HEK293T (cell line): ENCODE measurements at regions not wholly inside any gene's neighbourhood (a gene's known extent, or its start where the extent isn't known, plus 50 kb on each side); places are given as distances from the start of the nearest gene placed in this dataset.
"Not testable (repeated sequence)": the region's sequence is repeated elsewhere in the genome, so short reads cannot be mapped to it uniquely, and the experiment has no call there.

Experiments
- BHLHE40 ChIP-seq: fragments of 450-650 bp; IDR thresholded peaks from 2 replicates; pipeline ENCODE4 v1.6.1; 2016; ENCODE audit warnings: mild to moderate bottlenecking, moderate library complexity, borderline replicate concordance
- CTBP1 ChIP-seq: fragments of 450-650 bp; IDR thresholded peaks from 2 replicates; pipeline ENCODE4 v1.6.1; 2016; ENCODE audit warnings: borderline replicate concordance
- ELF4 ChIP-seq: fragments of 450-650 bp; IDR thresholded peaks from 2 replicates; pipeline ENCODE4 v1.6.1; 2017; ENCODE audit warnings: antibody characterized with exemption
- FOXA1 ChIP-seq: fragments of 450-650 bp; IDR thresholded peaks from 2 replicates; pipeline ENCODE4 v1.6.1; 2016; ENCODE audit warnings: mild to moderate bottlenecking
- FOXK2 ChIP-seq: fragments of 450-650 bp; IDR thresholded peaks from 2 replicates; pipeline ENCODE4 v1.6.1; 2016; ENCODE audit warnings: mild to moderate bottlenecking
- FOXM1 ChIP-seq: fragments of 450-650 bp; IDR thresholded peaks from 2 replicates; pipeline ENCODE4 v1.6.1; 2017; ENCODE audit warnings: mild to moderate bottlenecking, borderline replicate concordance
- HDGF ChIP-seq: fragments of 450-650 bp; IDR thresholded peaks from 2 replicates; pipeline ENCODE4 v1.6.1; 2017; ENCODE audit warnings: antibody characterized with exemption, borderline replicate concordance
- LEF1 ChIP-seq: fragments of 450-650 bp; IDR thresholded peaks from 2 replicates; pipeline ENCODE4 v1.6.1; 2017; ENCODE audit warnings: mild to moderate bottlenecking, borderline replicate concordance
- NFRKB ChIP-seq: fragments of 450-650 bp; IDR thresholded peaks from 2 replicates; pipeline ENCODE4 v1.6.1; 2016; ENCODE audit warnings: mild to moderate bottlenecking, moderate library complexity
- SP1 ChIP-seq: fragments of 450-650 bp; IDR thresholded peaks from 2 replicates; pipeline ENCODE4 v1.6.1; 2017
- SUZ12 ChIP-seq: fragments of 450-650 bp; IDR thresholded peaks from 2 replicates; pipeline ENCODE4 v1.6.1; 2016; ENCODE audit warnings: mild to moderate bottlenecking
- TARDBP ChIP-seq: fragments of 450-650 bp; IDR thresholded peaks from 2 replicates; pipeline ENCODE4 v1.6.1; 2016
- TF ChIP-seq, protein P1 (sequence below): fragments of 450-650 bp; IDR thresholded peaks from 2 replicates; pipeline ENCODE4 v1.6.1; 2016

DNA sequence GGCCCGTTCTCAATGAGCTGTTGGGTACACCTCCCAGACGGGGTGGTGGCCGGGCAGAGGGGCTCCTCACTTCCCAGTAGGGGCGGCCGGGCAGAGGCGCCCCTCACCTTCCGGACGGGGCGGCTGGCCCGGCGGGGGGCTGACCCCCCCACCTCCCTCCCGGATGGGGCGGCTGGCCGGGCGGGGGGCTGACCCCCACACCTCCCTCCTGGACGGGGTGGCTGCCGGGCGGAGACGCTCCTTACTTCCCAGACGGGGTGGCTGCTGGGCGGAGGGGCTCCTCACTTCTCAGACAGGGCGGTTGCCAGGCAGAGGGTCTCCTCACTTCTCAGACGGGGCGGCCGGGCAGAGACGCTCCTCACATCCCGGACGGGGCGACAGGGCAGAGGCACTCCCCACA is 644.7 kb upstream of the KCNMB2 start:
- TF ChIP-seq CTBP1, LEF1, SP1, FOXM1, NFRKB, FOXK2, TARDBP, ELF4, BHLHE40, SUZ12, HDGF, FOXA1: not testable (repeated sequence)
- TF ChIP-seq, protein P1, sequence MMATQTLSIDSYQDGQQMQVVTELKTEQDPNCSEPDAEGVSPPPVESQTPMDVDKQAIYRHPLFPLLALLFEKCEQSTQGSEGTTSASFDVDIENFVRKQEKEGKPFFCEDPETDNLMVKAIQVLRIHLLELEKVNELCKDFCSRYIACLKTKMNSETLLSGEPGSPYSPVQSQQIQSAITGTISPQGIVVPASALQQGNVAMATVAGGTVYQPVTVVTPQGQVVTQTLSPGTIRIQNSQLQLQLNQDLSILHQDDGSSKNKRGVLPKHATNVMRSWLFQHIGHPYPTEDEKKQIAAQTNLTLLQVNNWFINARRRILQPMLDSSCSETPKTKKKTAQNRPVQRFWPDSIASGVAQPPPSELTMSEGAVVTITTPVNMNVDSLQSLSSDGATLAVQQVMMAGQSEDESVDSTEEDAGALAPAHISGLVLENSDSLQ: not testable (repeated sequence)
